GM21528 (cell line): ENCODE measurements at regions not wholly inside any gene's neighbourhood (a gene's known extent, or its start where the extent isn't known, plus 50 kb on each side); places are given as distances from the start of the nearest gene placed in this dataset.
A peak's percentile ranks its signal among the peaks of the same experiment; 100 is the strongest.

Experiments used
- ATAC-seq: cut with Tn5 transposase; IDR thresholded peaks from one replicate; pipeline ENCODE4 v1.9.1; 2021; ENCODE audit warnings: mild to moderate bottlenecking, moderate library complexity; ENCODE audit not compliant: unreplicated experiment, low FRiP score

GRCh38 chr13:78816154-78816553 lies 157.2 kb upstream of the OBI1 start:
- ATAC-seq = no peak

- peak; percentile 86 for ATAC-seq
These were observed 147.5 kb upstream of the OBI1 start for GRCh38 chr13:78806457-78806856.

- ATAC-seq = no peak
These were observed 144.0 kb upstream of the OBI1 start for GRCh38 chr13:78802912-78803311.

- ATAC-seq = no peak
These were observed 128.2 kb upstream of the OBI1 start for GRCh38 chr13:78787190-78787589.

- no peak for ATAC-seq
These were observed 127.5 kb upstream of the OBI1 start for GRCh38 chr13:78786459-78786858.

GRCh38 chr13:78785764-78786163 lies 126.8 kb upstream of the OBI1 start:
- no peak for ATAC-seq

GRCh38 chr13:78784014-78784750 lies 125.2 kb upstream of the OBI1 start:
- ATAC-seq = no peak

GRCh38 chr13:78780708-78781107 lies 121.8 kb upstream of the OBI1 start:
- no peak for ATAC-seq

- ATAC-seq = no peak
These were observed 120.7 kb upstream of the OBI1 start for GRCh38 chr13:78779608-78780007.

- no peak for ATAC-seq
These were observed 119.0 kb upstream of the OBI1 start for GRCh38 chr13:78777976-78778375.

- ATAC-seq = no peak
These were observed 118.4 kb upstream of the OBI1 start for GRCh38 chr13:78777396-78777795.

- ATAC-seq = no peak
These were observed 114.0 kb upstream of the OBI1 start for GRCh38 chr13:78772933-78773332.

GRCh38 chr13:78770601-78771000 lies 111.6 kb upstream of the OBI1 start:
- ATAC-seq = no peak

GRCh38 chr13:78768950-78769349 lies 110.0 kb upstream of the OBI1 start:
- no peak for ATAC-seq

- no peak for ATAC-seq
These were observed 105.7 kb upstream of the OBI1 start for GRCh38 chr13:78764665-78765064.

GRCh38 chr13:78762825-78763224 lies 103.9 kb upstream of the OBI1 start:
- ATAC-seq = no peak

GRCh38 chr13:78759704-78760103 lies 100.7 kb upstream of the OBI1 start:
- no peak for ATAC-seq

GRCh38 chr13:78758549-78758948 lies 99.6 kb upstream of the OBI1 start:
- ATAC-seq = no peak

- ATAC-seq = no peak
These were observed 94.5 kb upstream of the OBI1 start for GRCh38 chr13:78753435-78753834.

GRCh38 chr13:78750735-78751134 lies 91.8 kb upstream of the OBI1 start:
- ATAC-seq = no peak

GRCh38 chr13:78743973-78744372 lies 85.0 kb upstream of the OBI1 start:
- no peak for ATAC-seq

GRCh38 chr13:78742659-78743058 lies 83.7 kb upstream of the OBI1 start:
- no peak for ATAC-seq

- no peak for ATAC-seq
These were observed 77.2 kb upstream of the OBI1 start for GRCh38 chr13:78736142-78736541.
